GM18907 (cell line): ENCODE measurements at regions not wholly inside any gene's neighbourhood (a gene's known extent, or its start where the extent isn't known, plus 50 kb on each side); places are given as distances from the start of the nearest gene placed in this dataset.

Experiments
- ATAC-seq: cut with Tn5 transposase; IDR thresholded peaks from one replicate; pipeline ENCODE4 v1.9.1; 2021; ENCODE audit warnings: mild to moderate bottlenecking, moderate library complexity; ENCODE audit not compliant: unreplicated experiment

DNA sequence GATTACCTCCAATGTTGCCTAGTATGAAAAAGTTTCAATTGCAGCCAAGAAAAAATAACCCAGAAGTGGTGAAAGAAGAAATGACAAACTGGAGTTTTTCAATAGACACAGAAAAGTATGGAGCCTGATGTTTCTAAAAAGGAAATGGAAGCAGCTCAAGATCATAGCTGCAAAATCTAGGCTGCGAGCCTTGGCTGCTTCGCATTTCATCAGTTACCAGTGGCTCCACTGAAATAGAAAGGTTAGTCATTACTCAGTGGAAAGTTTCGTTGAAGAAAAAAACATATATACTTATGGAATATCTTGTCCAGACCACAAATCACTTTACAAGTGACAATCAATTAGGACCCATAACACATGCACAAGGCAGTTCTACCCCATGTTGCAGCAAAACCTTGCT is 206.8 kb upstream of the SOX9 start:
- no peak for ATAC-seq

DNA sequence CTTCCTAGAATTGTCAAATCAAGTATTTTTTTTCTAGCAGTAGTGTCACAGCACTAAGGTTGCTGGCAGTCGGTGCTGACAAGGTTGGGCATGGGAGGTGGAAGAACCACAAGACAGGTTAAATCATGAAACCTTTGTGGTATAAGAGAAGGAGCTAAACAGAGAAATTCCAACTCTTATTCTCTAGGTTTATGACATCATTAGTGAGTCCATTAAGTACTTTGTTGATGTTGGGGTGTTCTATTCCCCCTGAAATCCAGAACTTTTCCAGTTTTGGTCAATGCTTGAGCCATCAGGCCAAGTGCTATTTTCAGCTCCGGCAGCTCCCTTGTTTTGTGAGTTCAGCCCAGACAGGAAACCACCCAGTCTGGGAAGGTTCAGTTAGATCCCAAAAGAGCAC is 206.0 kb upstream of the SOX9 start:
- ATAC-seq = no peak

DNA sequence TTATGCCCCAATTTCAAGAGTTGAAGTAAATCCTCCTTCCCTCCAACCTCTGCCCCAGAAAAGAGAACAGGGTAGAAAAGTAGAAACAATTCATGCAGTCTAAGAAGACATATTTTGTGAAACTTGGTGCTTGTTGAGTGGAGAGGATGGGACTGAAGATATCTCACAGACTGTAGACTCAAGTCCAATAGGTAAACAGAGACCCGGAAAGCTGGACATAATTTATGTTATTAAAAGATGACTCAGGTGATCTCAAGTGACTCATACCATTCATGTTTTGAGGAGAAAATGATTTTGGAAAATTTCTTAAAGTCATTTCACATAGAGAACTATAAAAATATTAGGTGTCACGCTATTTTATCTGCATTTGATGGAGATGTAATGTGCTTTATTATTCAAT is 203.1 kb upstream of the SOX9 start:
- no peak for ATAC-seq

DNA sequence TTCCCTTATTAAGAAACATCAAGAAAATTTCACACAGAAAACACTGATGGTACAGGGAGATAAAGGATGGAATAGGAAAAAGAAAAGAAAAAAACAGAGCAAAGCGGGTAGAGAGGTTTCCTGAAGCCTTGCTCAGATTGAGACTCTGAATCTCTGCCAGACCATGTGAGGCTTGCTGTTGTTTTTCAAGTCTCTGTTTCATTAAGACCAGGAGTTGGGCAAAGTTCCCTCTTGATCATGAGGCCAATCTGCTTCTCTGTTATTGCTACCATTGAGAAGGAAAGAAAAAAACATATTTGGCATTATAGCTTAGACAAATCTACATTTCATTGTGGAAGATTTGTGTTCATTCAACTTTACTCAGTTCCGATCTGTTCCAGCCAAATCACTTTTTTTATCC is 201.6 kb upstream of the SOX9 start:
- ATAC-seq = no peak

DNA sequence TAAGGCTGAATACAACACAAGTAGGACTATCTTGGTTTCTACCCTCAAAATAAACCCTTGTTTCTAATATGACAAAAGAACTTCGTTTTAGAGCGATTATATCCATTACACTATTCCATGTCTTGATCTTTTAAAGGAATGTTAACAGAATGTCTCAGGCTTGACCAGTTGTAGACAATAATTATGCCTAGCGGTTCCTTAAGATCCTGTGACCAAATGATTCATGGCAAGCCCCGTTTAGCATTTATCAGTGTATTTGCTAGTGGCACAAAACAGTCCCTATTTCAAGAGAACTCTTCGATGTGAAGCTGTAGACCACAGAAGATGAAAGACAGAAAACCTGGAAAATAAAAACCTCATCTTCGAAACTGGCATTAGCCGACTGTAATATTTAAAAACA is 200.9 kb upstream of the SOX9 start:
- no peak for ATAC-seq

DNA sequence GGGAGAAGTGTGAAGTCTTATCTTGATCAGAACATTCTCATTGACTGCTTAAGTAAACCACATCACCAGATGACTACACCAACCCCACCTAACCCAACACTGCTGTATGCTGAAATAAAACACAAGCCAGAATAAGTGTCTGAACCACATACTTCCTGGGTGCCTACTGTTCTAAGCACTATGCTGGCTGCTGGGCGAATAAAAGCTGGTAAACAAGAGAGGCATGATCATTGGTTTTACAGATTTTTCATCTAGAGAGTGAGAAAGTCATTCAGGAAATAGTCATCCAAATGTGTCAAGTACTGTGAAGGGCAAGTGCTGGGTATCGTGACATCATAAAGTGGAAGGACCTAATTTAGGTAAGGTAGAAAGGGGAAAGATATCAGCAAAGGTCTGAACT is 199.0 kb upstream of the SOX9 start:
- ATAC-seq = no peak

DNA sequence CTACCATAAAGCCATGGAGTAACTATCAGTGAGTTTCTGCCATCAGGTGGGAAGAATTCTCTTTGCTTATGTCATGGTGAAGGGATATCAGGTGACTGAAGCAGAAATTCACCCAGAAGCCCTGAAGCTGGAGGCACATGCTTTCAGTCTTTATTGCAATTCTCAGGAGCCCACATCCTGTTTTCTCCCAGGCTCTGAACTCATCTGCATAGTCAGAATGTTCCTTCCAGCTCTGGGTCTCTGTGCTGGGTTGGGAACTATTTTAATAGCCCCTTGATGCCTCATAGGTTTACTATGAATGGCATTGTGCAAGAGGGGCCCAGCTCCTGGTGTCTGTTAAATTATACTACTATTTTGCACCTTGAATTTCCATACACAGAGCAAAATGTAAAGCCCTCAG is 198.4 kb upstream of the SOX9 start:
- no peak for ATAC-seq

DNA sequence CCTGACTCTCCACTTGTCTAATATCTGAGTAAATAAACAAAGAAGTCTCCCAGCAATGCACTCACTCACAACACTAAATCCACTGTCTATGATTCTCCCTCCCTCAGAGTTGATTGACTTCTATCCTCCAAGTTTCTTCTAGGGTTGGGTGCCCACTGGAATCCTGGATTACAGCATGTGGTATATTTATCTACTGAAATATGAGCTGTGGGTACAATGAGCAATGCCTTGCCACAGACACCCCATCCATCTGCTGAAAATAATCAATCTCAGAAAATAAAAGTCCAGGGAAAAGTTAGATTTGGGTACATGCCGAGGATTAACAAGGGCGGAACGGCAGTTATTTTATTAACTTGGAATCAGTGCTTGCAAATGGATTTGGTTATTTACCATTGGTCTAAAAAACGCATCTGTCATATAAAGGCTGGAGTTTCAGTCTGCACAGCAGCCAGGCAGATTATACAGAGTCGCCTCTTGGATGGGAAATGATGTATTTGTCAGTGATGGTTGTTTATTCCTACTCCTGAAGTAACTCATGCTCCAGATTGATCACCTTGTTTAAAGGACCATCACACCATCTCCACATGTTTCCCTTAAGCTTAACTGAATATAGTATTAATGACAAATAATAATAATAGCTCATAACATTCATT is 193.9 kb upstream of the SOX9 start:
- no peak for ATAC-seq

DNA sequence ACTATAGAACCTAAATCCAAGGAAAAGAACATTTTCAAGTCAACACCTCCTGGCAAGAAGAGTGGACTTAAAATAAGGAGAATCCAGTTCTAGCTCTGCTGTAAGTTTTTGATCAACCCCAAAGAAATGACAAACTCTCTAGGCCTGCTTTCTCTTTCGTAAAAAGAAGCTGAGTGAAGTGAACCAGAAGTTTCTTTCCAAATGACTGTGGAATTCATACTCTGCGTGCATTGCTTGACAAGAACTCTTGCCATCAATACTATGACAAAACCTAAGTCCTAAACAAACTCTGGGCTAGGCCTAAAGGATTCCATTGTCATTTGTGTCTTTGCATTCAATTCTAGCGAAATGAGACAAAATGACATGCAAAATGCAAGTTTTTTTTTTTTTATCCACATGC is 187.5 kb upstream of the SOX9 start:
- no peak for ATAC-seq

DNA sequence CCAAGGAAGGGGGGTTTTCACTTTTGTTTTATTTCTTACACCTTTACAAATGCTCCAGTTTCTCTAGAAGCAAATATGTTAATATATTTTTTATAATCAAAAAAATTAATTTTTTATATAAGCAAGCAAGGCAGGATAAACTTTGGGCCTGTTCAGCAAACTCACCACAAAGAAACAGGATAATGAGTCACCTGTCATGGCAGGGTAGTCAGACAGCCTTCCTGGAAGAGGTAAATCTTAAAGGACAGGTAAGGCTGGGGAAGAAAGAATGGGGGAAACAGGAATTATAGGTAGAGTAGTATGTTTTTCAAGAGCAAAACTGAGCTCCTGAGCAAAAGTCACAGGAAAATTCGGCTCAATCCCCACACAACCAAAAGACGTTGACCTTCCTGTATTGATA is 186.3 kb upstream of the SOX9 start:
- no peak for ATAC-seq

DNA sequence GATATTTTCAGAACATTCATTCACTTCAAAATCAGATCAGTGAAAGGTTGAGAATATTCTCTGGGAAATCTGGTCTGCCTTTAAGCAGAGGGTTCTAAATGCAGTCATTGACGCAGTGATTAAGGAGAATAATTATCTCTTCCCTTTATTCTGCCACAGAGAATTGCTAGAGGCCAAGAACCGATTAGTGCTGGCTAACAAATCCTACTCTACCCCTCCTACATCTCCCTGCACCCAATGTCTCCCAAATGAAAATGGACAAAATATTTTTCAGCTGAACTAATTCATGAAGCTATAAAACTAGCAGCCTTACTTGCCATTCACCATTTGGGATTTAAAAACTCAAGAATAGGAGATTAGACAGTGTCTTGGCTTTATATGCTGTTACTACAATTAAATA is 185.5 kb upstream of the SOX9 start:
- no peak for ATAC-seq

DNA sequence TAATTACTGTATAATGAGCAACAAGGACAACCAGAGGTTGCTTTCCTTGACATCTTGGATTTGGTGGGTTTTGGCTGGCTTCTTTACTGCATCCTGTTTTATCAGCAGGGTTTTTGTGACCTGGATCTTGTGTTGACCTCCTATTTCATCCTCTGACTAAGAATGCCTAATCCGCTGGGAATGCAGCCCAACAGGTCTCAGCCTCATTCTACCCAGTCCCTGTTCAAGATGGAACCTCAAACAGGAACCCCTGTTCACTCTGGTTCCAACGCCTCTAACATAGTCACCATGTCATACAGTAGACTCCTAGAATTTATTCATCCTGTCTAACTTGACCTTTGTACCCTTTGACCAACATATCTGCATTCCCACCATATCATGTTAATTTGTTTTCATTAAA is 183.8 kb upstream of the SOX9 start:
- no peak for ATAC-seq

DNA sequence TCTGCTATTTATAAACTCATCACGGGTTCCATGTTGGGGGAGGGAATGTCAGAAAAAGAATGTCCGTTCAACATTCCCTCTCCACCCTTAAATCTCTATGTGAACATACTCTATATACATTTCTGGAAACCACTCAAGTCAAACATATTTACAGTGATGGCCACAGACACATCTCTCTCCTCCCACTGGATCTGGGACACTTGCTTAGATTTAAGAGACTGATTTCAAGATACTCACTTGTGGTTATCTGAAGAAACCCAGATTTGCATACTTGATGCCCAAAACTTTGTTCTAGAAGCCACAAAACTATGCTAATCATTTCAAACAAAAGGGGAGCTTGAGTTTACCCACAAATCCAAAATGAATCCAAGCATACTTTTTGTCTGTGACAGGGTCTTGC is 182.9 kb upstream of the SOX9 start:
- no peak for ATAC-seq

DNA sequence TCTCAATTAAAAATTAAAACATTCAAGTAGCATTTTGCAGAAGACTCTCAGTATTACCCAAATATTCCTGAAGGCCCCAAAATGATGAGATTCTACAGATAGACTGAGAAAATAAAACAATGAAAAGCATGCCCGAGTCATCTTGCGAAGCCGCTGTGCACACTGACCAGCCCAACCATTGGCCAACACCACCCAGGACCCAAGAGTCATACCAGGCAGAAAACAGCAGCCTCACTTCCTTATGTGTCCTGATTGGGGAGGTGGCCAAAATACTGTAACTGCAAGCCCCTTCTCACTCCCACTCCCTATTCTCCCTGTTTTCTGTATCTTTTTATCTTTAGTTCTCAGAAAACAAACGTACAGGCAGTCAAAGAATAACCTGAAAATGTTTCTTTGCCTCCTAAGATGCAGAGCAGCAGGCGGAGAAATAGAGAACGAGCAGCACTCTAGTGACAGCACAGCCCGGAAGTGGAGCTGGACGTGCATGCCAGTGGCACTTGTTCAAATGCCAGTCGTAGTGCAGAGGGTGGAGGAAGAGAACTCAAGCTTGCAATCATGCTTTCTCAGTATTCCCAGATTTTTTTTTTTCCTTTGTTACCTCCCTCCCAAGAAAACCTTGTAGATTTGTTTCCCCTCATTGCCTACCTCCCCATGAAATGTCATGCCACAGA is 182.3 kb upstream of the SOX9 start:
- no peak for ATAC-seq

DNA sequence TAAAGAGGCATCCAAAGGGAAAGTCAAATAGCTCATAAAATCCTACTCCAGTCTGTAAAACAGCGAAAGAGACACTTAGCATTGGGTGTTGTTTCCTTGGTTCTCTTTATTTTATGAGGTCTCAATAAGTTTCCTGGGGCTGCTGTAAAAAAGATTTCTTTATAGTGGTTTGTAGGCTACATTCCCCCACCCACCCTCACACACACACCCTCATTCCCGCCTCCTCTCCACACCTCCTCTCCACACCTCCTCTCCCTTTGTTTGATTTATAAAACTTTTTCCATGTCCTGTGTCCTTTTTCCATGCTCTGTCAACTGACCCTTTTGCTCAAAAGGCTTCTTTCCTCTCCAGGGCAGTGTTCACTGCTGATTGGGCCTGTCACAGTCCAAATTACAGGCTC is 178.9 kb upstream of the SOX9 start:
- no peak for ATAC-seq

DNA sequence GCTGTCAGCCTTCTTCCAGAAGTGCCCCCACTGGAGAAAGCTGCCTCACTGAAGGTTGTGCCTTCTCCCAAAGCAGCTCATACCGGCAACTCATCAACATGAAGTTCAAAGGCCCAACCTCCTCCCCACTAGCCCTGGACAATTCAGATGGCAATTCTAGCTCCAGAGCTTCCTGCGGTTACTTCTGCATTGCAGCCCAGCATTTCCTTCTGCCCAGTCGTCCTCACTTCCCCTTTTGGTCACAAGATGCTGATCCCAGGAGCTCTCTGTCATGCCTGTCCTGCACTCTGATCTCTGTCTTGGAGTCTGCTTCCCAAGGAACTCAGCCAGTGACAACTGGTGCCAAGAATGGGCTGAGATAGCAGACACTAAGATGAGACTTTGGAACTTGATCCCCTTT is 178.2 kb upstream of the SOX9 start:
- no peak for ATAC-seq

DNA sequence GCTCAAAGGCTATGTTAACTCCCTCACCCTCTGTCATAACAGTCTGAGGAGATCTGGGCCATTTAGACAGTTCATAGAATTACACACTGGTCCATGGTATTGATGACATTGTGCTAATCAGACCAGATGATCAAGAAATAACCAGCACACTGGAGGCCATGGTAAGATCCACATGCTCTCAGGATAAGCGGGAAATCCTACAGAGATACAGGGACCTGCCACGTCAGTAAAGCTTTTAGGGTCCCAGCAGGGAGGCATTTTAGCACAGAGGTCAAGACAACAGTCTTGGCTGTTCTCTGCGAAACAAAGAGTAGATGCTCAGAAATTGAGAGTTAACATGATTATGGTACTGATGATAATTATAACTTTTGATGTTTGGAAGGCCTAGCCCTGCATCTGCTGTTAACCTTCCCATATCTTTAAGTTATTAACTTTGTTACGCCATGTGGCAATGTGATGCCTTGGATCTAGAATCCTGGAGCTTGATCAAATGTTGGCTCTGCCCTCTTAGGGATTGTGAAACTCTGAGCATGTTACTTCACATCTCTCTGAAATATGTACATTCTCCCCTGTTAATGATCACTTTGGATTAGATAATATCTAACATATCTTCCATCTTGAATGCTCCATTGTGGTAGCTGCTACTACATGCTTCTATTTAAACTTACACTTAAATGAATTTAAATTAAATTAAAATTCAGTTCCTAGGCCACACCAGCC is 172.0 kb upstream of the SOX9 start:
- ATAC-seq = no peak

DNA sequence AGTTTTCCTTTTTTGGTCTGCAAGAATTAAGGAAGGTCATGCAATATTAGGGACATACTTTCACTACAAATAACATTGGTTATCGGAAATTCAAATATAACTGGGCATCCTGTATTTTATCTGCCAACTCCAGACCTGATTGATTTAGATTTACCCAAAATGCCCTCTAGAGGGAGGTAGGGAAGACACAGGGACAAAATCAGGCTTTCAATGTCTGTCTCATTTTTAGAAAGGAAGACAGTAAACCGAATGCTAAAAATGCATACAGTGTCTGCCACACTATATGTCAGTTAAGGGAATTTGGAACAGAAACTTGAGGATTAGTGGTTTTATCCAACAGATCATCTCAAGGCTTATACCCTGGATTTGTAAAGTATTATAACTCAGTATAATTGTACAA is 161.7 kb upstream of the SOX9 start:
- no peak for ATAC-seq

DNA sequence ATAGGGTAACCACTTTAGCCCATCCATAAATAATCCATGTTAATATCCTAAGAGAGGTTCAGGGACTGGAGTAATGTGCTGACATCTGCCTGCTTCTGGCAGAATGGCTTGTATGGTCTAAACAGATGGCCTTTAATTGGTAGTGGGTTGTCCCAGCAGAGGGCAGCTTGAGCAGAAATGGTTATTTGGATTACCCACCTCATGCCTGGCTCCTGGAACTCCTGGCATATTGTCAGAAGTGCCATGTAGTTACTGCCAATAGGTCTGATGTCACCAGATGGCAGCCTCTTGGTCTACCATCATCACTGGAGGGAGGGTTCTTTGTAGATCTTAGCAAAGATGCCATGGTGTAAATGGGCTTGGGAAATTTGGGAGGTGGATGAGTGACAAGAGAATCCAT is 157.5 kb upstream of the SOX9 start:
- no peak for ATAC-seq

DNA sequence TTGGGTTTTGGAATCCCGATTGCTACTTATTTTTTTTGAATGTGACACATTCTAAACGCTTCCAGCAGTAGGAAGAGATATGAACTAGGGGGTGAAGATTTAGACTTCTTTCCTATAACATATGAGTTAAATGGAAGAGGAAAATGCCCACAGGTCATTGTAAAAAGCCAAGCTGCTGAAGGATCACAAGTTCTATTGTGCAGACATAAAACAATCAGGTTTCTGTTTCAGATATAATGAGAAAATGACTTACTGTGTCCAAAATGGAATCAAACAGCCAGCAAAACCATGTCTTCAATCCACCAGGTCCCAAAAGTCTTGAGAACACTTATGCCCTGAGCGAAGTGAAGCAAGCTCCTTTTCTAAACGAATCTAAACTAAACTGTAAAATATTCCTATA is 157.0 kb upstream of the SOX9 start:
- ATAC-seq = no peak

DNA sequence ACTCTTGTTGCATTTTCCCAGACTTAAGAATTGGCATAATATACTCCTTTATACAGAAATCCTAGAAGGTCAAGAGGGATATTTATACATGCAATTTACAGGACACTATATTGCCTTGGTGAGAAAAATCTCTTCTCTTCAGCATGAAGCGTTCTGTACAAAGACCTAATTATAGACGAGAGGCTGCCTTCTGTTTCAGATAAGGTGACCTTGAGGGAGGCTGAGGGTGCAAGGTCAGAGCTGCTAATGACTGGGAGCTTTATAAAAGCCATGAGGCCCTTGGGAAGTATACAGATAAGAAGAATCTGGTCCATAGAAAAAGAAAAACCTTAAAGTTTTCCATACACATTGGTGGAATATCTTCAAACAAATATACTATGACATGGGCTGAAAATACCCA is 156.3 kb upstream of the SOX9 start:
- no peak for ATAC-seq

DNA sequence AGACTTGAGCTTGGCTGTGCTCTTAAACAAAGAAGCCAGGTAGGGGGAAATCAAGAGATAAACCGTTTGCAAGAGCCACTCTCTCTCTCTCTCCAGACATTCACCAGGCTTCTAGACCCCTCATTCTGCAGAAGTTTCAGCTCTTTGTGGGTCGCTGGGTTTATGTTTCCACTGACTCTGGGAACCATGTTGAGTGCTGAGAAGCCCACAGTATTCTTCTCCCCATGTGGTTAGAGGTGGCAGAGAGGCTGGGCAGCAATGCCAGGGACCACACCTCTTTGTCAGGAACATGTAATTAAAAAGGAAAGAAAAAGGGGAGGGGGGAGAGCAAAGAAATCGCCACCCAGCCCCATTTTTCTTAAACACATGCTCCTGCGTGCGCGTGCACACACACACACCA is 154.8 kb upstream of the SOX9 start:
- no peak for ATAC-seq
